Cardiac fibroblast (primary cell): ENCODE measurements at regions not wholly inside any gene's neighbourhood (a gene's known extent, or its start where the extent isn't known, plus 50 kb on each side); places are given as distances from the start of the nearest gene placed in this dataset.
"Not testable (repeated sequence)": the region's sequence is repeated elsewhere in the genome, so short reads cannot be mapped to it uniquely, and the experiment has no call there.

ENCODE experiments used
- DNase-seq, 2 donors: peaks; one replicate each; pipeline versions ENCODE4 v3.0.0 to v3.0.0-alpha.2; 2010; ENCODE audit warnings: low read depth in 2 of 2
- H3K4me3 ChIP-seq, 2 donors: replicated peaks in 1 of 2; 1 replicate in 1 of 2; 2 replicates in 1 of 2; pipeline ENCODE4 v1.5.1; 2011; ENCODE audit warnings: low read depth in 2 of 2, low read length in 2 of 2, mild to moderate bottlenecking in 2 of 2, moderate library complexity in 1 of 2
- CTCF ChIP-seq: IDR thresholded peaks from one replicate; pipeline ENCODE4 v1.5.1; 2011; ENCODE audit warnings: low read depth, mild to moderate bottlenecking, low read length, inconsistent platforms

DNA sequence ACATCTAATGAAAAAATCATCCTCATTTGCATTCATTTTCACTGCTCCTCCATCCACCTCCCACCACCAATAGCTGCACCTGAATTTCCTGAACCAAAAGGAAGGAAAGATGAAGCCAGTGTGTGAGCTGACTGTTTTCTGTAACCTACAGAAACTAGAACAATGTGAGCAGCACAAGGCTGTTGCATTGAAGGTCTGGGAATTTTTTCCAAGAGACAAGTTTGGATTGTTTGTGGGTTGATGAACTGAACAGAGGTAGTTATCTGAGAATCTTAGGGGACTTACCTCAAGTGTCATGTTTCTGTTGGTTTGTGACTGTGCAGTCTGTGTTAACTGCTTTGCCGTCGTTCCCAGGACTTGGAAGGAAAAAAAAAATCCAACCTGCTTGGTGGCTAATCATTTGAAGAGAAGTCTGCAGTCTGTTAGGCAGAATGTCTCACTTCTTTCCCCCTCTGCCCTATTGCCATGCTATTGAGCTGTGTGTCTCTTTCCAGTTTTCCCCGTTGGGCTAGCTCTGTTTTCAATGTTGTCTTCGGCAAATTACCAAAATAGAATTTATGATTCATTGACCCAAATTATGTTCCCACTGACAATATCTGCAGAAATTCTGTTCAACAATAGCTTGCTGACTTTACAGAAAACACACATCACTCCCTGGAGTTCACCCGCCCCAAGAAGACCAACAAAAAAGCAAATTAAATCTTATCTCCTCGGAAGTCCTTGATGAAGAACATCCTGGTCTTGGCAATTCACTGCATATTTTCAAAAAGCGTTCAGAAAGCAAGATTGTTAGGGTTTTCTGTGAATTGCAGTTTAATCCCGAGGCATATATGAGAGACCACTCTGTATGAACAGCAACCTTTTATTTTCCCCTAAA, 76.0 kb downstream of the SC5D start:
- no peak for DNase-seq
- TF ChIP-seq CTCF = no peak
- no peak overlapping the region for H3K4me3 ChIP-seq

DNA sequence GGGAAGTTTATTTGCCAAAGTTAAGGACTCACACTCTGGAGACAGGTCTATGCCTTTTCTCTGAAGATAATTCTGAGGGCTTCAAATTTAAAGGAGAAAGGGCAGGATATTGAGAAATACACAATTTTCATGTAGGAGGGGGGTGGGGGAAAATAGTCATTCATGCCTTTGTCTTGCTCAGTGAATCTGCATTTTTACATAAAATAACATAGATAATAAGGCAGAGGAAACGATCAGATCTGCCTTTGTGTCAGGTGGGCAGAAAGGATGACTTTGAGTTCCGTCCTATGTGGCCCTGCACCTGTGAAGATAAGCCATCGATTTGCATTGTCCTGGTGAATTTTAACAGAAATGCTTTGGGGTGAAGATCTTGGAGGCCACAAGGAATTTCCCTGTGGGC, 76.8 kb downstream of the SC5D start:
- no peak overlapping the region for H3K4me3 ChIP-seq
- TF ChIP-seq CTCF = no peak
- DNase-seq = no peak

- H3K4me3 ChIP-seq = no peak overlapping the region
- no peak for TF ChIP-seq CTCF
- DNase-seq = no peak
Observed at GRCh38 chr11:121372028-121372427, 79.5 kb downstream of the SC5D start.

DNA sequence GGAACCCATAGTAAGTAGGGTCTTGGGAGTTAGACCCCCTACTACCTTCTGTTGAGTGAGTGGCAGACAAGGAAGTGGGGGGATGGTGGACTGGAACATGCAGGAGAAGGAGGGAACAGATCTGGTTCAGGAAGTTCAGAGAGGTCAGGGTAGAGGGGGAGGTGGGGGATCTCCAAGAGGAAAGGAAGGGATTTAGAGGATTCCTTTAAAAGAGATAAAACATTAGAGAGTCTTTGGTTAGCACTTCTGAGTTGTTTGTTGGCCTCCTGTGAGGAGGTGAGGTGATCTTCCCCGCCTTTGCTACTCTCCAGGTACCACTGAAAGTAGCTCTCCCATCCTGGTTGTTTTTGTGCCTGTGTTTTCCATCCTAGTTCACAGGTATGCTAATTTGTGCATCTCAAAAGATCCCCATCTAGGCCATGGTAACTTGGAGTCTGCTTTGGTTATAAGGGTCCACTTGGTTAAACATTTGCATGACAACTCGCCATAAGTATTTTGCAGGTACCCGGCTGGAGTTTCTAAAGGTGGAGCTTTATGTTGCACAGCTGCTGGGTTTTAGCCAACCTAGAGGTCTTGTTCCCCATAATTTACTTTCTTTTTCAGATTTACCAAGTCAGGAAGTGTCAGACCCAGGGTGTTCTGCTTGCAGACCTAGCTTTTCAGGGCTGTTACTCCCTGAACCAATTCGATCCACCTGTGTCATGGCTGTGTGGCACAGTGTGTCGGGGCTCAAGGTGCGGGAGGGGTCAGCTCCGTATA, 79.3 kb upstream of the SORL1 start:
- TF ChIP-seq CTCF = no peak
- H3K4me3 ChIP-seq = no peak overlapping the region
- DNase-seq = no peak

DNA sequence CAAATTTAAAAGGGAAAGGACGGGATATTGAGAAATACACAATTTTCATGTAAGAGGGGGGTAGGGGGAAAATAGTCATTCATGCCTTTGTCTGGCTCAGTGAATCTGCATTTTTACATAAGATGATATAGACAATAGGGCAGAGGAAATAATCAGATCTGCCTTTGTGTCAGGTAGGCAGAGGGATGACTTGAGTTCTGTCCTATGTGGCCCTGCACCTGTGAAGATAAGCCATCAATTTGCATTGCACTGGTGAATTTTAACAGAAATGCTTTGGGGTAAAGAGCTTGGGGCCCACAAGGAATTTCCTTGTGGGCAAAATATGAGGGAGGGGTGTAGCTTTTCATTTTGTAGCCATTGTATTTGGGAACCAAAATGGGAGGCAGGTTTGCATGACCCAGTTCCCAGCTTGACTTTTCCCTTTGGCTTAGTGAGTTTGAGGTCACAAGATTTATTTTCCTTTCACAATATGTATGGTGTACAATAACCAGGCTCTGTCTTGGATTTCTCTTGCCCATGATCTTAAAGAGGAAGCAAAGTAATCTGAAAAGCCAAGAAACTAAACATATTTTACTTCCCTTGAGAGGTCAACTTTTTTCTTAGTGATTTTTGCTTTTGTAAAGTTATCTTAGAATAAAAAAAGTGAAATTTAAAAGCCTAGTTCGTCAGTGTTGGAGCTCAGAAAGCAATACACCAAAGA, 77.7 kb upstream of the SORL1 start:
- DNase-seq = no peak
- TF ChIP-seq CTCF = no peak
- no peak overlapping the region for H3K4me3 ChIP-seq

DNA sequence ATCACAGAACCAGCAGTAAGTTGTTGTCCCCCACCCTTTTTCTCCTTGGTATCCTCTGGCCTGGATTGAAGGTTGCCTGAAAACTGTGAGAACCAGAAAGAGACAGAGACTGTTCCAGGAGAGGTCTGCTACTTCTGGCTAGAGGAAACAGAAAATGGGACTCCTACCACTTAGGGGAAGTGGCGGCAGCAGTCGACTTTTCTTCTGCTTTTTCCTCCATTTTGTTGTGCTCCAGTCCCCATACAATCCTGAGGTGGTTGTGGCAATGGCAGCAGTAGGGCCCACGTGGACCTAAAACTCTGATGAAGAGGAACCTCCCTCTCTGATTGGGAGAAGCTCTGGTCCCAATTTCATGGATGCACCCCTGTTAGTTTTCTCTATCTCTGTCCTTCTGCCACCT, 76.0 kb upstream of the SORL1 start:
- TF ChIP-seq CTCF = no peak
- H3K4me3 ChIP-seq = no peak overlapping the region
- no peak for DNase-seq

DNA sequence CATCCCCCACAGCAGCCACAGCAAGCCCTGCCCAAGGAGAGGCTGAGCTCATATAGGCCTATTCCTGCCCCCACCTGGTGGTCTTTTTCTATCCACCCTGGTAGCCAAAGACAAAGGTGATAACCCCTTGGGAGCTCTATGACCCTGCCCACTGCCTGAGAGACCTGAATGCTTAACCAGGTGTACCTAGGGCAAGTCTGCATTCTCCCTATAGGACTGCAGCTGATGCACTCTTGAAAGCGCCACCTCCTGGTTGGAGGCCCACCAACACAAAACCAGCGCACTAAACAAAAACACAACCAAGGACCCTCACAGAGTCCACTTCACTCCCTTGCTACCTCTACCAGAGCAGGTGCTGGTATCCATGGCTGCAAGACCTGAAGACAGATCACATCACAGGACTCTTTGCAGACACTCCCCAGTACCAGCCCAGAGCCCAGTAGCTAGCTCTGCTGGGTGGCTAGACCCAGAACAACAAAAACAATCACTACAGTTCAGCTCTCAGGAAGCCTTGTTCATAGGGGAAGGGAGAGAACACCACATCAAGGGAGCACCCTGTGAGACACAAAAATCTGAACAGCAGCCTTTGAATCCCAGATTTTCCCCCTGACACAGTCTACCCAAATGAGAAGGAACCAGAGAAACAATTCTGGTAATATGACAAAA, 72.8 kb upstream of the SORL1 start:
- DNase-seq, H3K4me3 ChIP-seq: not testable (repeated sequence)
